ENCODE measurements at regions not wholly inside any gene's neighbourhood (a gene's known extent, or its start where the extent isn't known, plus 50 kb on each side); places are given as distances from the start of the nearest gene placed in this dataset.
A peak's percentile ranks its signal among the peaks of the same experiment; 100 is the strongest.

DNA sequence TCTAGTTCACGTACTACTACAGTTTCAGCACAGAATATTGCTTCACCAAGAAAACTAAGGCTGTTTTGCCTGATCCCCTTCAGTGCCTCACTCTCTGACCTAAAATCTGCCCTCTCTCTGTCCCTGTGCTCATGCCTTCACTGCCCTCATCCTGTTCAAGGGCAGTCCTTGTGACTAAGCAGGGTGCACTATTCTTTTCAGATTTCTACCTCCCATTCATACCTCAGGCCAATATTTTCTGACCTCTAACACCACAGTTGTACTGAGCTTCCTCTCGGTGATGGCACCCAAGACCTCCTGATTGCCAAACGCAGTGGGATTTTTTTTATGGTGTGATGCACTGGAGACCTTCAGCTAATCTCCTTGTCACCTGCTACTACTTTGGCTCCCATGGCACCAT lies 57.7 kb upstream of the GADD45A start:
- TF ChIP-seq, protein P1, sequence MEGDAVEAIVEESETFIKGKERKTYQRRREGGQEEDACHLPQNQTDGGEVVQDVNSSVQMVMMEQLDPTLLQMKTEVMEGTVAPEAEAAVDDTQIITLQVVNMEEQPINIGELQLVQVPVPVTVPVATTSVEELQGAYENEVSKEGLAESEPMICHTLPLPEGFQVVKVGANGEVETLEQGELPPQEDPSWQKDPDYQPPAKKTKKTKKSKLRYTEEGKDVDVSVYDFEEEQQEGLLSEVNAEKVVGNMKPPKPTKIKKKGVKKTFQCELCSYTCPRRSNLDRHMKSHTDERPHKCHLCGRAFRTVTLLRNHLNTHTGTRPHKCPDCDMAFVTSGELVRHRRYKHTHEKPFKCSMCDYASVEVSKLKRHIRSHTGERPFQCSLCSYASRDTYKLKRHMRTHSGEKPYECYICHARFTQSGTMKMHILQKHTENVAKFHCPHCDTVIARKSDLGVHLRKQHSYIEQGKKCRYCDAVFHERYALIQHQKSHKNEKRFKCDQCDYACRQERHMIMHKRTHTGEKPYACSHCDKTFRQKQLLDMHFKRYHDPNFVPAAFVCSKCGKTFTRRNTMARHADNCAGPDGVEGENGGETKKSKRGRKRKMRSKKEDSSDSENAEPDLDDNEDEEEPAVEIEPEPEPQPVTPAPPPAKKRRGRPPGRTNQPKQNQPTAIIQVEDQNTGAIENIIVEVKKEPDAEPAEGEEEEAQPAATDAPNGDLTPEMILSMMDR (IDR thresholded peaks at IDR 0.05) = no peak
- TF ChIP-seq POLR2AphosphoS5 (IDR thresholded peaks at IDR 0.05; ENCODE audit: insufficient read depth in 1 of 2, low read depth in 1 of 2) = no peak
- TF ChIP-seq POLR2A (IDR thresholded peaks at IDR 0.05) = no peak
- intact Hi-C loops (cut with DNase I) = no loop called here
- H3K27me3 ChIP-seq = no peaks in the 10 kb centered on the region
- no peak overlapping the region for H3K27ac ChIP-seq
- no peaks in the 10 kb centered on the region for H3K4me1 ChIP-seq
- H3K36me3 ChIP-seq = no peaks in the 10 kb centered on the region
- no peaks in the 10 kb centered on the region for H3K9me3 ChIP-seq
- peak in 1 of 2 donors; percentile 52 for DNase-seq (ENCODE audit: extremely low spot score in 2 of 2)
- H3K4me3 ChIP-seq = no peak overlapping the region

GRCh38 chr1:67627906-67628305 lies 57.1 kb upstream of the GADD45A start:
- intact Hi-C loops (cut with DNase I) = no loop called here
- Histone ChIP-seq H3K27ac (no peak overlapping the region), H3K36me3 (no peaks in the 10 kb centered on the region), H3K9me3 (no peaks in the 10 kb centered on the region), H3K4me1 (no peaks in the 10 kb centered on the region), H3K4me3 (no peak overlapping the region), H3K27me3 (no peaks in the 10 kb centered on the region)
- peak in 1 of 2 donors; percentile 40 for DNase-seq (ENCODE audit: extremely low spot score in 2 of 2)
- TF ChIP-seq POLR2A (IDR thresholded peaks at IDR 0.05) (no peak), POLR2AphosphoS5 (IDR thresholded peaks at IDR 0.05; ENCODE audit: insufficient read depth in 1 of 2, low read depth in 1 of 2) (no peak)
- TF ChIP-seq, protein P1 (IDR thresholded peaks at IDR 0.05) = no peak

DNA sequence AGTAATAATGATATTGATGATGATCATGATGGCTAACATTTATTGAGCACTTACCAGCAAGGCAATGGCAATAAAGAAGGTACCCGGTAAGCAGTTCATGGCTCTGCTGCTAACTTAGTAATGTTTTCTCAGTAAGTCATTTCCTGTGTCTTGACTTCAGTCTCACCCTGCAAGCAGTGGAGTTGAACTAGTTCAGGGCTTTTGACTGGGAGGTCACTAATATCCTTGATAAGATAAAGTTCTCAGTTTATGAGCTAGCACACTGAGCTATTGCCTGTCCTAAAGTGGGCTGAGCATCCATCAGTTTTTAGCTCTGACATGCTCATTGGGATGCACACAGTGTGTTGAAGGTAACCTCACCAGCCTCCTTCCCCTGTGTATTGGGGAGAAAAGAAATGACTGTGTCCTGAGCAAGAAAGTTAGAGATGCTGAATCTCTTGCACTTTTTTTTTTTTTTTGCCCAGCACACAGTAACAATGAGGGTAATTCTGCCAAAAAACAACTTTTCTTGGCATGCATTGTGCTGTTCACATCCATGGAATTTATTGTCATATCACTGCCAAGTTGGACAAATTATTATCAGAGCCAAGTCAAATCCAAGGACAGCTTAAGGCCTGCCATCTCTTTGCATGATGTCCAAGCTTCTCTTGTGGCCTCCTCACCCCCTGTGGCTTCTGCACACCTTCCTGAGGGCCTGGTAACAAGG lies 55.5 kb upstream of the GADD45A start:
- intact Hi-C loops (cut with DNase I) = no loop called here
- no peaks in the 10 kb centered on the region for H3K27me3 ChIP-seq
- H3K4me3 ChIP-seq = no peak overlapping the region
- TF ChIP-seq POLR2AphosphoS5 (IDR thresholded peaks at IDR 0.05; ENCODE audit: insufficient read depth in 1 of 2, low read depth in 1 of 2) (no peak), POLR2A (IDR thresholded peaks at IDR 0.05) (no peak)
- TF ChIP-seq, protein P1 (IDR thresholded peaks at IDR 0.05) = no peak
- H3K27ac ChIP-seq = no peak overlapping the region
- peak in 1 of 2 donors; percentile 29 for DNase-seq (ENCODE audit: extremely low spot score in 2 of 2)
- no peaks in the 10 kb centered on the region for H3K4me1 ChIP-seq
- no peaks in the 10 kb centered on the region for H3K9me3 ChIP-seq
- H3K36me3 ChIP-seq = no peaks in the 10 kb centered on the region

DNA sequence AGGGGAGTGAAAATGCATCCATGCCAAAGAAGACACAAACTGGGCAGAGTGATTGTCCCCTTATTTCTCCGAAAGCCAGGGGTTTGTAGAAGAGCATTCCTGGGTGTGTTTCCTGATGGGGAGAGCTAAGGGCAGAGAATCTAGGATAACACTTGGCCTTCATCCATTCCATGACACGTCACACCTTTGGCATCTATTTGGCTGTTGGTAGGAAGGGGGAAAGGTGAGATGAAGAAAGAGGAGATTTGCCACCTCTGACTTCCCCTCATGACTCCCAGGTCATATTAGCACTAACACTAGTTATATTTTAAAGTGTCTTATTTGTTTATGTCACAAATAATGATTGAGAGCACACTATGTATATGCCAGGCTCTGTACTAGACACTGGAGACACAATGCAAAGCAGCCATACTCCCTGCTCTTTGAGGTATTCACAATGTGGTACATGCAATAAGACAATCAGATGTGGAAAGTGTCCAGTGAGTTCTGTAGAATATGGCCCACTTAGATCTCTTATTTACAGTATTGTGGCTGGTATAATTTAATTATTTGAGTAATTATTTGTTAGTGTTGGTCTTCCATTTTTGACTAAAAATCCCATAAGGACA lies 54.5 kb upstream of the GADD45A start:
- no peak for TF ChIP-seq POLR2AphosphoS5 (IDR thresholded peaks at IDR 0.05; ENCODE audit: insufficient read depth in 1 of 2, low read depth in 1 of 2)
- no peaks in the 10 kb centered on the region for H3K9me3 ChIP-seq
- intact Hi-C loops (cut with DNase I) = no loop called here
- DNase-seq (ENCODE audit: extremely low spot score in 2 of 2) = no peak
- no peak overlapping the region for H3K4me3 ChIP-seq
- H3K27me3 ChIP-seq = no peaks in the 10 kb centered on the region
- H3K36me3 ChIP-seq = no peaks in the 10 kb centered on the region
- H3K4me1 ChIP-seq = no peaks in the 10 kb centered on the region
- no peak overlapping the region for H3K27ac ChIP-seq

GRCh38 chr1:67632356-67632755 lies 52.6 kb upstream of the GADD45A start:
- no peak for DNase-seq (ENCODE audit: extremely low spot score in 2 of 2)

More at GRCh38 chr1:67632356-67632755, 52.6 kb upstream of the GADD45A start:
- H3K36me3 ChIP-seq = no peaks in the 10 kb centered on the region
- no peak overlapping the region for H3K4me3 ChIP-seq
- no peaks in the 10 kb centered on the region for H3K27me3 ChIP-seq
- no peaks in the 10 kb centered on the region for H3K9me3 ChIP-seq
- H3K4me1 ChIP-seq = no peaks in the 10 kb centered on the region
- no peak for TF ChIP-seq POLR2A (IDR thresholded peaks at IDR 0.05)
- TF ChIP-seq, protein P1 (IDR thresholded peaks at IDR 0.05) = no peak
- TF ChIP-seq POLR2AphosphoS5 (IDR thresholded peaks at IDR 0.05; ENCODE audit: insufficient read depth in 1 of 2, low read depth in 1 of 2) = no peak
- intact Hi-C loops (cut with DNase I) = no loop called here
- H3K27ac ChIP-seq = no peak overlapping the region
